Hepatocyte (in vitro differentiated cells): ENCODE measurements at regions not wholly inside any gene's neighbourhood (a gene's known extent, or its start where the extent isn't known, plus 50 kb on each side); places are given as distances from the start of the nearest gene placed in this dataset.

Experiments
- EZH2 ChIP-seq: fragments of 200-600 bp; sonication (generic); IDR thresholded peaks from 2 replicates; pipeline ENCODE4 v1.6.1; 2016; ENCODE audit warnings: antibody characterized with exemption, mild to moderate bottlenecking, borderline replicate concordance
- TF ChIP-seq, protein P1 (sequence below): fragments of 200-600 bp; sonication (generic); IDR thresholded peaks from 2 replicates; pipeline ENCODE4 v1.5.1; 2016; ENCODE audit warnings: antibody characterized with exemption, mild to moderate bottlenecking; ENCODE audit not compliant: poor library complexity

DNA sequence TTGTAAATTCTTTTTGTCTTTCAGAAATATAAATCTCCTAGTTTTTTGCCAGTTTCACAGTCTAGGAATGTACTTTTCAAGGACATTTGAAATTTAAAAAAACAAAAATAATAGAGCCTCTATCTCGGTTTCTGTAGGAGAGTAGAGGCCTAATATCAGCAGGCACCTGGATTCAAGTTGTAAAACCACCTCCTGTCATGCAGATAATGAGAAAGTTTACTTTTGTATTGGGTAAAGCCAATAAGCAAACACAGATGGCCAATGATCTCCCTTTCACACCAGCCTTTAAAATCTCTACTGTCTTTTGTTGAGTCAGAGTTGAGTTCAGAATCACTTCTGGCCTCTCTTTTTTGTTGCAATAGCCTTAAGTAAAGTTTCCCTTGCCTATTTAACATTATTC, 1499.9 kb downstream of the PCDH18 start:
- TF ChIP-seq, protein P1, sequence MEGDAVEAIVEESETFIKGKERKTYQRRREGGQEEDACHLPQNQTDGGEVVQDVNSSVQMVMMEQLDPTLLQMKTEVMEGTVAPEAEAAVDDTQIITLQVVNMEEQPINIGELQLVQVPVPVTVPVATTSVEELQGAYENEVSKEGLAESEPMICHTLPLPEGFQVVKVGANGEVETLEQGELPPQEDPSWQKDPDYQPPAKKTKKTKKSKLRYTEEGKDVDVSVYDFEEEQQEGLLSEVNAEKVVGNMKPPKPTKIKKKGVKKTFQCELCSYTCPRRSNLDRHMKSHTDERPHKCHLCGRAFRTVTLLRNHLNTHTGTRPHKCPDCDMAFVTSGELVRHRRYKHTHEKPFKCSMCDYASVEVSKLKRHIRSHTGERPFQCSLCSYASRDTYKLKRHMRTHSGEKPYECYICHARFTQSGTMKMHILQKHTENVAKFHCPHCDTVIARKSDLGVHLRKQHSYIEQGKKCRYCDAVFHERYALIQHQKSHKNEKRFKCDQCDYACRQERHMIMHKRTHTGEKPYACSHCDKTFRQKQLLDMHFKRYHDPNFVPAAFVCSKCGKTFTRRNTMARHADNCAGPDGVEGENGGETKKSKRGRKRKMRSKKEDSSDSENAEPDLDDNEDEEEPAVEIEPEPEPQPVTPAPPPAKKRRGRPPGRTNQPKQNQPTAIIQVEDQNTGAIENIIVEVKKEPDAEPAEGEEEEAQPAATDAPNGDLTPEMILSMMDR: no peak
- TF ChIP-seq EZH2: no peak
